GM12878 (cell line): ENCODE measurements at regions not wholly inside any gene's neighbourhood (a gene's known extent, or its start where the extent isn't known, plus 50 kb on each side); places are given as distances from the start of the nearest gene placed in this dataset.
A peak's percentile ranks its signal among the peaks of the same experiment; 100 is the strongest.

Experiments used
- ATAC-seq: fragments of 200-7000 bp; cut with Tn5 transposase; 3 replicates; pipeline ENCODE4 v1.9.1; 2020; ENCODE audit warnings: mild to moderate bottlenecking, moderate library complexity
- BruUV-seq: library from RNA; stranded (reverse); fragments of 400-500 nt; replicated peaks from 2 replicates; lab custom pipeline; 2021; lab: Mats Ljungman, UMichigan
- CTCF ChIA-PET: fragments of 300-600 bp; sonication (Branson Sonifier 250); formaldehyde crosslinking; extraction: SDS; loops from one replicate; lab custom pipeline; 2021; ENCODE audit warnings: inconsistent platforms; lab: Yijun Ruan, JAX
- POLR2A ChIA-PET: fragments of 350-600 bp; formaldehyde crosslinking; extraction: SDS; loops from one replicate; lab custom pipeline; 2021; ENCODE audit warnings: inconsistent platforms; lab: Charles Lee
- RAD21 ChIA-PET: fragments of 300-600 bp; sonication (Branson Sonifier 250); formaldehyde crosslinking; loops from one replicate; lab custom pipeline; 2023; ENCODE audit warnings: antibody characterized with exemption; ENCODE audit not compliant: unreplicated experiment; lab: Charles Lee
- SMC1A ChIA-PET: fragments of 300-600 bp; sonication (Branson Sonifier 250); formaldehyde crosslinking; loops from one replicate; lab custom pipeline; 2023; ENCODE audit not compliant: unreplicated experiment, uncharacterized antibody; lab: Charles Lee
- DNase-seq: peaks from one replicate; pipeline ENCODE4 v3.0.0-alpha.2; 2011; ENCODE audit warnings: low read depth, low spot score
- FAIRE-seq: peaks from 3 replicates; lab custom pipeline; 2011; peaks lifted over from hg19 to GRCh38; lab: Jason Lieb, UNC
- H2AFZ ChIP-seq: 2 replicates; pipeline ENCODE4 v1.6.0; 2011; ENCODE audit warnings: low read depth, low read length, control low read depth; ENCODE audit not compliant: control insufficient read depth
- H3K27ac ChIP-seq: 2 replicates; pipeline ENCODE4 v1.5.1; 2011; ENCODE audit warnings: control low read depth; ENCODE audit not compliant: control insufficient read depth, insufficient read depth
- H3K27me3 ChIP-seq, 2 experiments: replicated peaks in 1 of 2; 2 replicates each; pipeline versions ENCODE4 v1.6.0 to v1.6.1; 2011; ENCODE audit warnings: low read length in 1 of 2; ENCODE audit not compliant: control insufficient read depth in 2 of 2, insufficient read depth in 2 of 2
- H3K36me3 ChIP-seq, 2 experiments: 2 replicates each; pipeline ENCODE4 v1.5.1; 2011; ENCODE audit warnings: low read length in 1 of 2; ENCODE audit not compliant: control insufficient read depth in 2 of 2, insufficient read depth in 2 of 2
- H3K4me1 ChIP-seq: 2 replicates; pipeline ENCODE4 v1.6.1; 2011; ENCODE audit warnings: mild to moderate bottlenecking, low read length, moderate library complexity, mixed read lengths; ENCODE audit not compliant: control insufficient read depth, insufficient read depth
- H3K4me2 ChIP-seq: 2 replicates; pipeline ENCODE4 v1.6.0; 2011; ENCODE audit warnings: control low read depth; ENCODE audit not compliant: control insufficient read depth, insufficient read depth
- H3K4me3 ChIP-seq: fragments of 200-600 bp; sonication (generic); 2 replicates; pipeline ENCODE4 v1.5.1; 2016
- H3K79me2 ChIP-seq: 2 replicates; pipeline ENCODE4 v1.6.0; 2011; ENCODE audit warnings: low read length; ENCODE audit not compliant: control insufficient read depth, insufficient read depth
- H3K9ac ChIP-seq: 2 replicates; pipeline ENCODE4 v1.8.0; 2011; ENCODE audit warnings: low read length, control low read depth, mixed read lengths; ENCODE audit not compliant: control insufficient read depth, insufficient read depth
- H3K9me3 ChIP-seq: replicated peaks from 3 replicates; pipeline ENCODE4 v1.5.1; 2011; ENCODE audit warnings: mild to moderate bottlenecking, low read length; ENCODE audit not compliant: control insufficient read depth, insufficient read depth
- H4K20me1 ChIP-seq: 2 replicates; pipeline ENCODE4 v1.6.0; 2011; ENCODE audit not compliant: control insufficient read depth, insufficient read depth
- BHLHE40 ChIP-seq, 2 experiments: fragments of 450-650 bp in 1 of 2; IDR thresholded peaks; 2 replicates each; pipeline ENCODE4 v1.6.1; 2011 to 2017; ENCODE audit warnings: low read depth in 2 of 2, borderline replicate concordance in 1 of 2, improper control_type of control experiment in 1 of 2, low read length in 1 of 2, mild to moderate bottlenecking in 1 of 2
- CBX5 ChIP-seq: sonication (generic); IDR thresholded peaks from 2 replicates; pipeline ENCODE4 v1.6.1; 2016; ENCODE audit warnings: low read depth, moderate library complexity, mild to moderate bottlenecking, inconsistent platforms
- DPF2 ChIP-seq: fragments of 450-650 bp; IDR thresholded peaks from 2 replicates; pipeline ENCODE4 v1.6.1; 2017; ENCODE audit warnings: mild to moderate bottlenecking
- FOXK2 ChIP-seq: fragments of 450-650 bp; IDR thresholded peaks from 2 replicates; pipeline ENCODE4 v1.6.1; 2017; ENCODE audit warnings: mild to moderate bottlenecking, moderate library complexity
- KDM1A ChIP-seq: fragments of 200-600 bp; sonication (generic); IDR thresholded peaks from 2 replicates; pipeline ENCODE4 v1.6.1; 2016; ENCODE audit warnings: borderline replicate concordance
- SPI1 ChIP-seq: IDR thresholded peaks from 2 replicates; pipeline ENCODE4 v1.6.1; 2011; ENCODE audit warnings: low read depth, mild to moderate bottlenecking, low read length, moderate library complexity, borderline replicate concordance; ENCODE audit not compliant: insufficient read depth
- WRNIP1 ChIP-seq: IDR thresholded peaks from 2 replicates; pipeline ENCODE4 v1.6.1; 2011; ENCODE audit warnings: low read depth, low read length, improper control_type of control experiment, borderline replicate concordance
- ZSCAN29 ChIP-seq: fragments of 450-650 bp; IDR thresholded peaks from 2 replicates; pipeline ENCODE4 v1.6.1; 2017; ENCODE audit warnings: mild to moderate bottlenecking, moderate library complexity
- WGBS: methylation state at CpG from one replicate; pipeline ENCODE4 v1.1.6; 2016; ENCODE audit warnings: low lambda C conversion rate; ENCODE audit not compliant: insufficient replicate concordance, insufficient coverage; ENCODE audit errors: missing lambda C conversion rate; 5-methylcytosine and 5-hydroxymethylcytosine counted together
- in situ Hi-C: fragments of 300-500 bp; cut with MboI; formaldehyde crosslinking; loops from 9 replicates; pipeline ENCODE4 v1.14.3; 2018; ENCODE audit warnings: mixed read lengths
- intact Hi-C: fragments of 100-400 bp; cut with micrococcal nuclease; formaldehyde crosslinking; loops from one replicate; pipeline ENCODE4 v1.14.2; 2022; ENCODE audit not compliant: unreplicated experiment

- Histone ChIP-seq H3K27ac (no peak overlapping the region), H3K9ac (no peak overlapping the region), H3K4me2 (no peak overlapping the region)
- no peak for ATAC-seq
- CTCF ChIA-PET: no interaction called here
- intact Hi-C loops (no loop called here), in situ Hi-C loops (no loop called here)
- TF ChIP-seq ZSCAN29: no peak
- no peak for TF ChIP-seq DPF2
- TF ChIP-seq, all 136 proteins: peak for 0
- H3K79me2 ChIP-seq: no peaks in the 10 kb centered on the region
- no peak for FAIRE-seq
- DNase-seq: no peak
- H3K4me1 ChIP-seq: no peaks in the 10 kb centered on the region
- no peaks in the 10 kb centered on the region for H4K20me1 ChIP-seq
- H3K9me3 ChIP-seq: no peaks in the 10 kb centered on the region; the same call in 2 of the 3 replicates
- ChIA-PET SMC1A (no interaction called here), RAD21 (no interaction called here), POLR2A (no interaction called here)
- no peaks in the 10 kb centered on the region for H3K36me3 ChIP-seq
- BruUV-seq: no TSS peak
- no peak overlapping the region for H2AFZ ChIP-seq
- H3K27me3 ChIP-seq: no peaks in the 10 kb centered on the region
- H3K4me3 ChIP-seq: no peak overlapping the region
Observed at GRCh38 chr10:52994370-52994769, 221.8 kb upstream of the MBL2 start.

- no TSS peak for BruUV-seq
- CTCF ChIA-PET: interaction anchor here (0.6 to 1.9 kb wide), 2 partner anchors 13 to 42 kb away, joined by 3 to 4 read pairs; no protein-coding TSS in a partner anchor
Observed at GRCh38 chr10:52993109-52993508, 220.5 kb upstream of the MBL2 start.

More at GRCh38 chr10:52993109-52993508, 220.5 kb upstream of the MBL2 start:
- ATAC-seq (no peak), FAIRE-seq (no peak), DNase-seq (no peak)
- ChIA-PET RAD21 (interaction anchor here (0.9 to 1.4 kb wide), 2 partner anchors 9 to 40 kb away, joined by 3 to 5 read pairs; no protein-coding TSS in a partner anchor), POLR2A (no interaction called here), SMC1A (interaction anchor here (0.6 to 1.3 kb wide), 6 partner anchors 13 to 62 kb away, joined by 3 to 6 read pairs (median 3); no protein-coding TSS in a partner anchor)
- in situ Hi-C loops (no loop called here), intact Hi-C loops (no loop called here)
- Histone ChIP-seq H2AFZ (no peak overlapping the region), H3K27me3 (no peaks in the 10 kb centered on the region), H3K79me2 (no peaks in the 10 kb centered on the region), H3K9ac (no peak overlapping the region), H3K4me1 (no peaks in the 10 kb centered on the region), H4K20me1 (no peaks in the 10 kb centered on the region), H3K9me3 (no peaks in the 10 kb centered on the region; the same call in 2 of the 3 replicates), H3K4me3 (no peak overlapping the region), H3K36me3 (no peaks in the 10 kb centered on the region), H3K4me2 (no peak overlapping the region), H3K27ac (no peak overlapping the region)
- TF ChIP-seq CBX5 (no peak), KDM1A (no peak), BHLHE40 (IDR thresholded peaks at IDR 0.05; ENCODE audit: borderline replicate concordance in 1 of 2, low read depth in 2 of 2, low read length in 1 of 2) (peak; percentile 46 to 52; a peak in 1 of 4 replicates), SPI1 (peak; percentile 54; the same call in 1 of the 2 replicates), WRNIP1 (no peak), FOXK2 (no peak)
- 40% methylated on average over 3 of the region's 3 CpGs for WGBS
